Activated B cell treated with CpG ODN at 0.5 μM for 24 hours (primary cell): ENCODE measurements at regions not wholly inside any gene's neighbourhood (a gene's known extent, or its start where the extent isn't known, plus 50 kb on each side); places are given as distances from the start of the nearest gene placed in this dataset.

Experiments
- ATAC-seq: fragments of 200-7000 bp; cut with Tn5 transposase; one replicate; pipeline ENCODE4 v1.10.0; 2021; ENCODE audit warnings: low read depth, mild to moderate bottlenecking, moderate library complexity
- CTCF ChIA-PET: fragments of 350-600 bp; sonication (Branson Sonifier 250); formaldehyde crosslinking; loops from one replicate; lab custom pipeline; 2021; ENCODE audit warnings: antibody characterized with exemption; lab: Charles Lee
- POLR2A ChIA-PET: fragments of 350-600 bp; sonication (Branson Sonifier 250); formaldehyde crosslinking; loops from one replicate; lab custom pipeline; 2021; ENCODE audit warnings: antibody characterized with exemption; lab: Charles Lee
- DNase-seq: peaks from one replicate; pipeline ENCODE4 v3.0.0; 2022
- H3K27ac Mint-ChIP-seq: one replicate; pipeline ENCODE4 v1.8.0; 2020; ENCODE audit warnings: mixed read lengths
- H3K27me3 Mint-ChIP-seq: one replicate; pipeline ENCODE4 v1.8.0; 2021; ENCODE audit warnings: mixed read lengths
- H3K36me3 Mint-ChIP-seq: one replicate; pipeline ENCODE4 v1.8.0; 2021; ENCODE audit warnings: low read depth, mixed read lengths
- H3K4me1 Mint-ChIP-seq: one replicate; pipeline ENCODE4 v1.8.0; 2021; ENCODE audit warnings: mixed read lengths
- H3K4me3 Mint-ChIP-seq: one replicate; pipeline ENCODE4 v1.8.0; 2020; ENCODE audit warnings: mild to moderate bottlenecking, mixed read lengths
- H3K9me3 Mint-ChIP-seq: one replicate; pipeline ENCODE4 v1.8.0; 2020; ENCODE audit warnings: mixed read lengths
- intact Hi-C: fragments of 100-400 bp; cut with micrococcal nuclease; formaldehyde crosslinking; loops from one replicate; pipeline ENCODE4 v1.15.1; 2024
- TF ChIP-seq, protein P1 (sequence below): fragments of 200-600 bp; IDR thresholded peaks from one replicate; pipeline ENCODE4 v1.8.0; 2022; ENCODE audit warnings: antibody characterized with exemption, mild to moderate bottlenecking

DNA sequence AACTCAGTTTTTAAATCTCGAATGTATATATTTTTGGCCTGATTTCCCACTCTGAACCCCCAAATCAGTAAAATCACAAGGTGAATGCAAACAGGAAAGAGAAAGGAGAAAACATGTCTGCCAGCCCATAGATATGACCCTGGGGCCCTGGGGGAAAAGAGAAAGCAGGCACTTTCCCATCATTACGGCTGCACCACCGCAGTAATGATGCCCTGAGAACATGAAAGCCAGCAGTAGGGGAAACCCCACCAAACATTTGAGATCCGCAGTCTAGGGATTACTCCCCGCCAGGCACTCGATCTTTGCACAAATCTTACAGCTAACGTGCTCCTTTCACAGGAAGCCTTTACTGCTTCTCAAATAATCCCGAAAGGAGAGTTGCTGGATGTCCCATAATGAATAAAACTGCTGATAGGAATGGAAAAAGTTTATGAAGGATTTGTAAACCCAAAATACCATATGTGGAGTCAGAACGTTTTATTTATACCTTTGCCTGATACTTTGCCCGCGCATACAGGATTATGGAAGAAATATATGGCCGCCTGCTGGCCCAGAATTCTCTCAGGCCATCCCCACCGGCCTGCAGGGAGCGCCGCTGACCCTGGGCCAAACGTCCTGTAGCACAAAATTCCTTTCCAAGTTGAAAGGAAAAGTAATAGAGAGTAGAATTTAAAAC lies 180.0 kb upstream of the INHBA start:
- H3K36me3 Mint-ChIP-seq: no peaks in the 10 kb centered on the region
- intact Hi-C loops: loop anchor here (1.0 to 10.0 kb wide), 9 partner anchors 57 to 1984 kb away; partner anchors contain the start of genes CDK13, MRPL32, MRPS24 and PSMA2
- ChIA-PET CTCF (interaction anchor here (1.1 to 3.0 kb wide), 2 partner anchors 58 to 60 kb away, joined by 3 to 19 read pairs; no protein-coding TSS in a partner anchor), POLR2A (interaction anchor here (0.6 to 1.2 kb wide), 3 partner anchors 8 to 1846 kb away, joined by 3 to 5 read pairs (median 5); partner anchors contain the start of gene COA1)
- H3K4me3 Mint-ChIP-seq: peak overlapping the region; percentile 80
- DNase-seq (no peak), ATAC-seq (peak; percentile 9)
- no peaks in the 10 kb centered on the region for H3K27me3 Mint-ChIP-seq
- TF ChIP-seq, protein P1, sequence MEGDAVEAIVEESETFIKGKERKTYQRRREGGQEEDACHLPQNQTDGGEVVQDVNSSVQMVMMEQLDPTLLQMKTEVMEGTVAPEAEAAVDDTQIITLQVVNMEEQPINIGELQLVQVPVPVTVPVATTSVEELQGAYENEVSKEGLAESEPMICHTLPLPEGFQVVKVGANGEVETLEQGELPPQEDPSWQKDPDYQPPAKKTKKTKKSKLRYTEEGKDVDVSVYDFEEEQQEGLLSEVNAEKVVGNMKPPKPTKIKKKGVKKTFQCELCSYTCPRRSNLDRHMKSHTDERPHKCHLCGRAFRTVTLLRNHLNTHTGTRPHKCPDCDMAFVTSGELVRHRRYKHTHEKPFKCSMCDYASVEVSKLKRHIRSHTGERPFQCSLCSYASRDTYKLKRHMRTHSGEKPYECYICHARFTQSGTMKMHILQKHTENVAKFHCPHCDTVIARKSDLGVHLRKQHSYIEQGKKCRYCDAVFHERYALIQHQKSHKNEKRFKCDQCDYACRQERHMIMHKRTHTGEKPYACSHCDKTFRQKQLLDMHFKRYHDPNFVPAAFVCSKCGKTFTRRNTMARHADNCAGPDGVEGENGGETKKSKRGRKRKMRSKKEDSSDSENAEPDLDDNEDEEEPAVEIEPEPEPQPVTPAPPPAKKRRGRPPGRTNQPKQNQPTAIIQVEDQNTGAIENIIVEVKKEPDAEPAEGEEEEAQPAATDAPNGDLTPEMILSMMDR: no peak
- peak overlapping the region; percentile 91 for H3K27ac Mint-ChIP-seq
- H3K9me3 Mint-ChIP-seq: no peaks in the 10 kb centered on the region
- peaks cover 88% of the 10 kb centered on the region for H3K4me1 Mint-ChIP-seq

DNA sequence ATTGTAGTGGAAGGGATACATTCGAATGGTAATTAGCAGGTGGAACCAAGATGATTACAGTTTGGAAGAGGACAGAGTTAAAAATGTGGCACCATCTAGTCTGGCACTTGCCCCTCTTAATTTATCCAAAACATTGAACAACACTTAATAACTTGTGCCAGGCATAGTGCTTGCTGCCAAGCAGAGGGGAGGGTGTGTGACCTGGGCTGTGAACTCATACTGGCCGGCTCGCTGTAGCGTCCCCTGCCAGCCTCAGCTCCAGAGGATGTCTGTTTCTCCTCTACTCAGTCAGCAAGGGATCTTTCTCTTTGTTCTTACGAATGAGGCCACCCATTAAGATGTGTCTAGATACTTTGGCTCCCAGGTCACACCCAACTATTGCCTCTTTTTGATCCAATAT lies 179.4 kb upstream of the INHBA start:
- ChIA-PET POLR2A (interaction anchor here (0.6 to 1.2 kb wide), 9 partner anchors 8 to 1933 kb away, joined by 3 to 6 read pairs (median 5); partner anchors contain the start of genes MRPL32 and PSMA2), CTCF (interaction anchor here (0.9 to 3.0 kb wide), 4 partner anchors 9 to 97 kb away, joined by 3 to 19 read pairs (median 3); no protein-coding TSS in a partner anchor)
- Mint-ChIP-seq H3K27ac (peak overlapping the region; percentile 91), H3K36me3 (no peaks in the 10 kb centered on the region), H3K4me1 (peaks cover 83% of the 10 kb centered on the region), H3K4me3 (peak overlapping the region; percentile 80), H3K27me3 (no peaks in the 10 kb centered on the region), H3K9me3 (no peaks in the 10 kb centered on the region)
- DNase-seq (no peak), ATAC-seq (peak; percentile 5)
- TF ChIP-seq, protein P1: no peak
- intact Hi-C loops: loop anchor here (1.0 to 10.0 kb wide), 9 partner anchors 58 to 1985 kb away; partner anchors contain the start of genes CDK13, MRPL32, MRPS24 and PSMA2

GRCh38 chr7:41881331-41882130 lies 178.6 kb upstream of the INHBA start:
- intact Hi-C loops: loop anchor here (1.0 to 10.0 kb wide), 14 partner anchors 59 to 1986 kb away; partner anchors contain the start of genes CDK13, MPLKIP, MRPL32 and MRPS24
- DNase-seq: peak; percentile 75
- no peaks in the 10 kb centered on the region for H3K9me3 Mint-ChIP-seq
- H3K4me3 Mint-ChIP-seq: peak overlapping the region; percentile 80
- H3K27me3 Mint-ChIP-seq: no peaks in the 10 kb centered on the region
- H3K27ac Mint-ChIP-seq: peak overlapping the region; percentile 91
- ATAC-seq: peak; percentile 88
- POLR2A ChIA-PET: interaction anchor here (0.6 to 1.2 kb wide), 10 partner anchors 11 to 1987 kb away, joined by 3 to 6 read pairs (median 4); partner anchors contain the start of genes MRPL32 and PSMA2
- H3K4me1 Mint-ChIP-seq: peaks cover 76% of the 10 kb centered on the region
- CTCF ChIA-PET: interaction anchor here (0.9 to 3.0 kb wide), 4 partner anchors 10 to 98 kb away, joined by 3 to 19 read pairs (median 3); no protein-coding TSS in a partner anchor
- TF ChIP-seq, protein P1: no peak
- no peaks in the 10 kb centered on the region for H3K36me3 Mint-ChIP-seq

DNA sequence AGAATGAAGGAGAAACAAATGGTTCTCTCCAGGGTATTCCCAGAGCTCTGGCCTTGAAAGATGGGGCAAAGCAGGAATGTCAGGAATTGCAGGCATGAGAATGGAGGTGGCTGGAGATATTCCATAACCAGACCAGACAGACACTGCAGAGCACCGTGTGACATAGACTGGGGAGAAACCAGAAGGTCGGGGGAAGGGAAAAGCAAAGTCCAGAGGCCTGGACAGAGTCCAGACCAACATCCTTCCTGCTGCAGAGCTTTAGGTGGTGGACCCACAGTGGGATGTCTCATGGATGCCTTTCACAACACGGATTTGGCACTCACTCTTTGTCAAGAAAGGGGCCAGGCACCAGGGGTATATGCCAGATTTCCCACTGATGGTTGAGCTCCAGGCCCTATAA lies 177.2 kb upstream of the INHBA start:
- CTCF ChIA-PET: no interaction called here

More for the DNA sequence above, 177.2 kb upstream of the INHBA start:
- ATAC-seq (no peak), DNase-seq (no peak)
- intact Hi-C loops: loop anchor here (2.0 to 10.0 kb wide), 9 partner anchors 69 to 1987 kb away; partner anchors contain the start of genes CDK13, MRPL32, MRPS24 and PSMA2
- Mint-ChIP-seq H3K9me3 (no peaks in the 10 kb centered on the region), H3K27me3 (no peaks in the 10 kb centered on the region), H3K36me3 (no peaks in the 10 kb centered on the region), H3K4me3 (no peak overlapping the region), H3K4me1 (peaks cover 62% of the 10 kb centered on the region), H3K27ac (no peak overlapping the region)
- TF ChIP-seq, protein P1: no peak
- POLR2A ChIA-PET: no interaction called here
